ENCODE measurements at regions not wholly inside any gene's neighbourhood (a gene's known extent, or its start where the extent isn't known, plus 50 kb on each side); places are given as distances from the start of the nearest gene placed in this dataset.
"Not testable (repeated sequence)": the region's sequence is repeated elsewhere in the genome, so short reads cannot be mapped to it uniquely, and the experiment has no call there.

DNA sequence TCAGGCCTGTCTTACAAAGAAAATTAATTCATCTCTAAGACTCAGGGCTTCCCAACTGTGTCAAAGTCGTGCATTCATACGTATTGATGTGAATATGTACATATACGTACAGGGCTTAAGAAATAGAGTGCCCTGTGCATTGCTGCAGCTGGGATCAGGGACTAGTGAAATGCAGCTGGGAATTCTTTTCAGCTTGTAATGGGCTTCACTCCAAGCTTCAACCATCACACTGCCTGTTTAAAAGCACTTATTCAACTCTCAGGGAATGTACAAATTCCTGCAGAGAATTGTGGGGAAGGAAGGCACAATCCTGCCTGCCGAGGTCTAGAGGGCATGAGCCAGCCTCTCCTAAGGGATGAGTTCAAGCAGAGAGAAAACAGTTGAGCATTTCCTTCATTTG is 59.6 kb upstream of the MAN2A1 start:
- no peak for DNase-seq

DNA sequence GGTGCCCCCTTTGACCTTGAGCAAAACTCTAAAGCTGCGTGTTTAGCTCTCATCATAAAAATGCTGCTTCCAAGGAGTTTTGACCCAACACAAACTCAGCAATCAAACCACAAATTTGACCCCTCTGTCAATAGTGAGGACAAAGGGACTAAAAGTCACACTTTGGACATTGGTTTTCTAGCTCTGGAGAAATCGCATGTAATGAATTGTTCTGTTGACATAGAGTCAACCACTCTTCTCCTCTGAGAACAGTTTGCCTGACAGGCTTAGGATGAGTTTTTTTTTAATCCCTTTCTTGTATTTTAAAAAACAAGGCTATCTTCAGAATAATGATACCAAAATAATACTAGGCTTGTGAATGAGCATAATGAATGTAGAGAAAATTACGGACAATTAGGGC is 61.1 kb upstream of the MAN2A1 start:
- DNase-seq: no peak

DNA sequence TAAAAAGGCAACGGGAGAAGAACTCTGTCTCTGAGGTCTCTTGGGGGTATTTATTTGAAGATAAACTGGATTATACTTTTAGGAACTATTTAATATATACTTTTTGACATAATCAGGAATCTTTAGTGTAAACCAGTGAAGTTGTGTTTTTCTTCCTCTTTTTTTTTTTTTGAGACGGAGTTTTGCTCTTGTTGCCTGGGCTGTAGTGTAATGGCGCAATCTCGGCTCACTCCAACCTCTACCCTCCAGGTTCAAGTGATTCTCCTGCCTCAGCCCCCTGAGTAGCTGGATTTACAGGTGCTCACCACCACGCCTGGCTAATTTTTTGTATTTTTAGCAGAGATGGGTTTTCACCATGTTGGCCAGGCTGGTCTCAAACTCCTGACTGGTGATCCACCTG is 68.5 kb upstream of the MAN2A1 start:
- DNase-seq: not testable (repeated sequence)

DNA sequence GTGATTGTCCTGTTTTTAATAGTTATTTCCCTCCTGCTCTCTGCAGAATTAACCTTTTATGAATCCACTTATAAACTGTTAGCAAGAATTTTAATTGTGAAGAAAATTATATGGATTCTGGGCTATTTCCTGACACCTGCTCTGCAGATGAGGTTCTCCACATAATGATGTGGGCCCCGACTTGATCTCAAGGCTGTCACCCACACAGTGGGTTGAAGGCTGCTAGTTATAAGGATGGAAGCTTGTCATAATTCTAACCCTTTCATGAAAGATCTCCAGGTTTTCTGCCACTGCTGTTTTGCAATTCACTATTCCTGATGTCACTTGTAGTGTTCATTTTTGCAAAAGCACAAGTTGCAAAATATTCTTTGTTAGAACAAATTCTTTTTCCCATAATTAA is 69.1 kb upstream of the MAN2A1 start:
- no peak for DNase-seq

DNA sequence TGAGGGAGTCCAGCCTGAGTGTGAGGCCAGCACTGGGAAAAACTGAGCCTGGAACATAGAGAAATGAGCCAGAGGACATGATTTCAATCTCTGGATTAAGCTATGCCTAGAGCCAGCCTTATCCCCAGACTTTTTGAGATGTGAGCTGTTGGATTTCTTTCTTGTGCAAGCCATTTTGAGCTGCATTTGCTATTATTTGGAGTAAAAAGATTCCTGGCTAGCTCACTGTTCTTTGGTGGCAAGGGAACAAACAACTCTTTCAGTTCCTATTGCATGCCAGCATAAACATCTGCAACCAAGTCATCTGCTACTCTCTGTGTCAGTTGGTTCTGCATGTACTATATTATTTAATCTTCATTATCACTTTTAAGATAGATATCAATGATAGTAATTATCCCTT is 70.1 kb upstream of the MAN2A1 start:
- no peak for DNase-seq

DNA sequence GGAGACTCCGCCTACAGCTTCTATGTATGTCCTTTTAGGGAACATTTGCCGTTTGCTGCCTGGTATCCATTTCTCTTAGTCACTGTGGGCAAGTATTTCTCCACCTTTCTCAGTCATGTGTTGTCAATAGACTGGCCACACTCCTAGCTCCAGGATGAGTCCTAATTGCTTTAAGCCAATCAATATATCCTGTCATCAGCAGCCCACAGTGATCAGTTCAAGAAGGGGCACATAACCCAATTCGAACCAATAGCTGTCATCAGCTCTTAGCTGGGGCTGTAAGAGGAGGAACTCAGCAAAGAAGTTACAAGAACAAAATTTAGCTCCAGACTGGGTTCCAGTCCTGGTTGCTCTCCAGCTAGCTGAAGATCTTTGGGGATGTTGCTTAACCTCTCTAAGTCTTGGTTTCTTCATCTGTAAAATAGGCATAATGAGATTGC is 70.7 kb upstream of the MAN2A1 start:
- DNase-seq: no peak

DNA sequence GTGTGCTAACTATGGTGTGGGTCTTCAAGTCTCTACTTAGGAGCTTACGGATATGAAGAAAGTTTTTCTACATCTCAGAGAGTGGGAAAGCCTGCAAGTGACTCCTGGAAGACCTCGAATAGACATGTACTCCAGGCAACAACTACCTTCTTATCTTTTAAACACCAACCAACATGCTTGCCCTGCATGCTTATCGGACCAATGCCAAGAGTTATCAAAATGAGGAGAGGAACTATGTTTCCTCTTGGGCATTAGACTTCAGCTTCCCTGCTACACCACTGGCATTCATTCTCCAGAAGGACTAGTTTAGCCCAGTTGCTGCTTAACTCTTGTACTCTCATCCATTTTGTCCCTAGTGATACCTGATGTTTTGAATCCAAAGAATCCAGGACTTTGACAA is 74.7 kb upstream of the MAN2A1 start:
- no peak for DNase-seq

DNA sequence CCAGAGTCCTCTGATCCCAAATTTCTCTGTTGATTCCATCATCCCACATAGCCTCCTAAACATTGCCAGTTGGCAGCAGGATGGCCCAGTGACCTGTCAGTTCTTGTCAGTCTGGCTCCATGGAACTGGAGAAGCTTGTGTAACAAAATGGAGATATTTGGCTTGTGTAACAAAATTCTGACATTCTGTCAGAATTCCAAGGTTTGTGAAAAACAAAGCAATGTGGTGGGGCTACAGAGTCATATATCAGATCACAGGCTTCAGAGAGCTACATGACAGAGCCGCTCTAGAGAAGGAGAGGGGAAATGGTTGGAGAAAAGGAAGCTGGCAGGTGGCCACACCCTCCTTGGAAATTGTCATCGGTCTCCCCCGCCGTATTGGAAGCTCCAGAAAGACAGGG is 75.4 kb upstream of the MAN2A1 start:
- DNase-seq: no peak

DNA sequence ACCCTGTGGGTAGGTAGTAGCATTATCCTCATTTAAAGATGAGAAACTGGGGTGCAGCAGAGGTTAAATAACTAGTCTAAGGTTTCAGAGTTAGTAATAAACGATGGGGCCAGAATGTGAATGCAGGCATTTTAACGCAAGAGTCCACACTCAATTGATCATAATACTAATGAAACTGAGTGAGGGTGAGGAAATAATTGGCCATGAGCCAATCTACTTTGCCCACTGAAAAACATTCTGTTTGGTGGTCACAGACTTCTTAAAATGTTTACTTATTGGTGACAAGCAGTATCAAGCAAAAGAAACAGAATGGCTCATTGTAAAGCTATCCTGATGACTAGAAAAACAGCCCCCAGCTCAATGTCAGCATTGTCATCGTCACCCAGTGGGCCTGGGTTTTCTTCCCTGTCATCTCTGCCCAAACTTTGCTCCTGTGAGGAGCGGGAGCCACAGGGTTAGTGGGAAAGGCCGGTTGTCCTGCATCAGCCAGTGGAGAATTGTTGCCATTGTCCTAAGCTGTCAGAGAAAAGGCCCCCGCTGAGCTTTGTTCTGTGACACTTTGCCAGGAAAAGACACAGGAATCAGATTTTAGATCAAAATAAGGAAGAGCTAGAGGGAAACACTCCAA is 77.3 kb upstream of the MAN2A1 start:
- DNase-seq: no peak

DNA sequence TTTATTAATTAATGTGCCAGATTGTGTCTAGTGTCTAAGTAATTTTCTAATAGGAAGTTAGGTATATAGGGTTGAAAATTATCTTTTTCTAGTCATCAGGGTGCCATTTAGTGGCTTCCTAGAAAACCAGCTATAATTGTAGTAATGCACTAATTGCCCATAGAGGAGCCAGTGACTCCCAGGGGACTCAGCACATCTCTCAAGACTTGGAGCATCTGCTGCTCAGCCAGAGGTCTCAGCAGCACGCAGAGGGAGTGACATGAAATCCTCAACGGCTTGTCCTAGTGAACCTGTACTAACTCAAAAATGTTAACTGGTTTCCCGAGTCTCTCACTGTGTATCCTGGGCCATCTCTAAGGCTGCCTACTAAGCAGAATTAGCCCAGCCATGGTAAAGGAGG is 78.2 kb upstream of the MAN2A1 start:
- DNase-seq: no peak

DNA sequence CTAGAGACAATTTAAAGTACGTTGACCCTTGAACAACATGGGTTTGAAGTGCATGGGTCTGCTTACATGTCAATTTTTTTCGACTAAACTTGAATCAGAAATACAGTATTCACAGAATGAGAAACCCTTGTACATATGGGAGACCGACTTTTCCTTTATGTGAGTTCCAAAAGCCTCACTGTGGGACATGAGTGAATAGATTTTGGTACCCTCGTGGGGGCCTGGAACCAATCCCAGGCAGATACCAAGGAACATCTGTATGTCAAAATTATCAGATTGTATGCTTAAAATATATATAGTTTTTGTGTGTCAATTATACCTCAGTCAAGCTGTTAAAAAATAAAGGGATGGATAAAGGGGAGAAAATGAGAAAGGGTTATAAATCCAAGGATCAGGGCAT is 78.7 kb upstream of the MAN2A1 start:
- DNase-seq: no peak

DNA sequence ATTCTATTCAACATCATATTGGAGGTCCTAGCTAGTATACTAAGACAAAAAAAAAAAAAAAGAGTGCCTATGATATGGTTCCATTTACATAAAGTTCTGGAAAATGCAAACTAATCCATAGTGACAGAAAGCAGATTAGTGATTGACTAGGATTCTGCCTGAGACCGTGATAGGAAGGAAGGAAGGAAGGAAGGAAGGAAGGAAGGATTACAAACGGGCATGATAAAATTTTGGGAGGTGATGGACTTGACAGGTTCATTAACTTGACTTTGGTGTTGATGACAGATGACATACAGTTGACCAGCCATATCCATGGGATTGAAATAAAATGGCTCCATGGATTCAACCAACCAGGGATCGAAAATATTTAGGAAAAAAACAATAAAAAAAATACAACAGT is 79.1 kb upstream of the MAN2A1 start:
- DNase-seq: no peak

DNA sequence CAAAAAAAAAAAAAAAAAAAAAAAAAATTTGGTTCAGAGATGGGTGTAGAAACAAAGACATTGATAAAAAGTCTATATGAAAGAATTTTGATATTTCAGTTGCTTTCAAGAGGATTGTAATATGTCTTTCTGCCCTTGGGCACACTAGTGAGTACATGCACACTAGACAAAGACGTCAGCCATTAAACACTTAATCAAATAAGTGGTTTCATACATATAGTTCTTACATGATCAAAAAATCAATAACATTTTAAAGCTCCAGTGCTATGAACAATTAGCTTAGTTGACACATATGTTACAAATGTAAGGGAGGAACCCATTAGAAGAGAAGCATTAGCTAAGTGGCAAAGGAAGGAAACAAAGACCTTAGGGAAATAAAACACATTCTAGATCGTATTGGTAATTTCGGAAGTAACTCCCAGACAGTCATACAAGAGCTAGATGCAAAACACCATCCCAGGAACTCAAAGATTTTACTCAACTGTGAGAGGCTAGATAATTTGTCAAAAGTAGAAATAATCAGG is 84.5 kb upstream of the MAN2A1 start:
- DNase-seq: no peak

DNA sequence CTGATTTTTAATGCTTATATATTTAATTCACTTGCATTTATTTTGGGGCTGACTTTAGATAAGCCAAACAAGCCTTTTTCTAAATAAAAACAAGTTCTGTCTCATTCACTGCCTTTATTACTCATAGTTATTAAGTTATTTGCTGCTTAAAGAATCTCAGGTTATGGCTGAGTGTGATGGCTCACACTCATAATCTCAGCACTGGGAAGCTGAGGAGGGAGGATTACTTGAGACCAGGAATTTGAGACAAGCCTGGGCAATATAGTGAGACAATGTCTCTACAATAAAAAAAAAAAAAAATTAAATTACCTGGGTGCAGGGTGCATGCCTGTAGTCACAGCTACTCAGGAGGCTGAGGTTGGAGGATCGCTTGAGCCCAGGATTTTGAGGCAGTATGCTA is 85.0 kb upstream of the MAN2A1 start:
- DNase-seq: no peak

DNA sequence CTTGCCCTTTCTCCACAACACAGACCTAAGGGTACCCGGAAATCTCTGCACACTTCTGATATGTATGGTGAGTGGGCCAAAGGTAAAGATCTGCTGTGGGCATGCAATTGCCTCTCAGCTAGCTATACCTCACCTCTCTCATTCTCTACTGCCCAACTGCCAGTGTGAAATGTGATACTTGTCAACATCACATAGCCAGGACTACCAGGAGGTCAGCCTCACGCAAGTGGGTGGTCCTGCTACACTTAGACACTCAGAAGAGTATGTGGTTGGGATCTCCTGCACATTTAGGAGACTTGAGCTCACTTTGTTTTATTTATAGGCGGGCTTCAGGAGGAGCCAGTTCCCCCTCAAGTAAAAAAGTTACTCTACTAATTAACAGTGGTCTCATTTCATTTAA is 88.0 kb upstream of the MAN2A1 start:
- no peak for DNase-seq

DNA sequence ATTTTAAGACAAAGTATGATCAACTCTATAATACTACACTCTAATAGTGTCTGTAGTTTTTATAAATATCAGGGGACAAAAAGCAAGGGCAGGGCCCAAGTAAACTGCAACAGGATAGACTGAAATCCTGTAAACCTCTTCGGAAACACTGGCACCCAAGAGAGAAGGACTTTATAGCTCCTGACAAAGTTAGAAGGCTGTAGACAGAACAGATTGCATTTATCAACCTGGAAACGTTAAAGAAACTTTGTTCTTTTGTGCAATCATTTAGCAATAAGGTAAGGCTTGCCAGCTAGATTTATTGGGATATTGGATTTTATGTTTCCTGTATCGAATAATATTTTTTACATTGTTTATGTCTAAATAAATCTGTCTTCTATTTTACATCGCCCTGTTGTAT is 91.8 kb upstream of the MAN2A1 start:
- no peak for DNase-seq

DNA sequence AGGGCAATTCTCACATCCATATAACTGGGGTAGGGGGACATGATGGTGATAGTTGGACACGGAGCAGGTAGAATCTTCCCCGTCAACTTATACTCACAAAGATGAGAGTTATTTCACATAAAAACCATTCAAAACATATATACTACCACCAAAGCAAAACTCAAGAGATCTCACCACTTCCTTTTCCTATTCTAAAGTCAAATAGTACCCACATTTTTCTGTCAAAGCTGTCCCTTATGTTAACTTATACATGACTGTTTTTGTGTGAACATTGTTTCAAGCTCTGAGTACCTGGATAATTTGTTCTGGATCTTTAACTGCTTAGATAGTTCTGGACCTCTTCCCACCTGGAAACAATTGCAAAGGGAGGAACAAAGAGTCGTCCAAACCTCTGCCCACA is 95.5 kb upstream of the MAN2A1 start:
- DNase-seq: no peak

DNA sequence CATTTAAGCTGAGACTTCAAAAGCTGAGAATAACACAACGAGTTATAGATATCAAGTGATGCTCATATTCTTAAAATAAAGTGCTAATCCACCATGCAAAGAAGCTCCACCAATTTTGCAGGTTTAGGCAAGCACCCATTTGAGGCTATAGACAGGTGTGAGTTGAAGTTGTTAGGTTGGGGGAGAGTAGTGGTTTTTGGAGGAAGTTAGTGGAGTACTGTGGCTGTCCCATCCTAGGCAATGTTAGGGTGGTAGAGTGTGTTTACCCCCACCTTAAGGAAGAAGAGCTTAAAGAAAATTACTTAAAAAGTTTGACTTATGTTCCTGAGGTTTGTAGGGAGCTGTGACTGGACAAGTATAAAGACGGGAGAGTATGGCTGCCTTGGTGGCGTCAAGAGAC is 98.9 kb upstream of the MAN2A1 start:
- no peak for DNase-seq

DNA sequence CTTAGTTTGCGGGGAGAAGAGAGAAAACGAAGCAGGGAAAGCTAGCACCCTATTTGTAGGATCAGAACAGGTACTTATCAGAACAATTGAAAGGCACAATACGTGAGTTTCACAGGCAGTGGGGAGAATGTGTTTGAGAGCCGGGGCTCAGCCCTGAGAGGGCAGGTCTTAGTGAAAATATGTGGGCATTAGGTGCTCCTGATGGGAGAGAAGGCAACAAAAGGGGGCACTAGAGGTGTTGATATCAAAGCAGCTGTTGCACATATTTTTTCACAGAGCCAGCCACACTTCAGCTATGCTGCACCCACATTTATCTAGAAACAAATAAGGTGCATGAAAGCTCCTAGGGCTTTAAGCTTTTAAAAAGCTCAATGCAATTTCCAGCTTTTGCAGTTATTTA is 99.7 kb upstream of the MAN2A1 start:
- no peak for DNase-seq

DNA sequence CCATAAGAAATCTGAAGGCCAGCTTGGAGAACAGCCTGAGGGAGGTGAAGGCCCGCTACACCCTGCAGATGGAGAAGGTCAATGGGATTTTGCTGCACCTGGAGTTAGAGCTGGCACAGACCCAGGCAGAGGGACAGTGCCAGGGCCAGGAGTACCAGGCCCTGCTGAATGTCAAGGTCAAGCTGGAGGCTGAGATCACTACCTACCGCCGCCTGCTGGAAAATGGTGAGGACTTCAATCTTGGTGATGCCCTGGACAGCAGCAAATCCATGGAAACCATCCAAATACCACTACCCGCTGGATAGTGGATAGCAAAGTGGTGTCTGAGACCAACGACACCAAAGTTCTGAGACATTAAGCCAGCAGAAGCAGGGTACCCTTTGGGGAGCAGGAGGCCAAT is 100.5 kb upstream of the MAN2A1 start:
- DNase-seq: no peak

DNA sequence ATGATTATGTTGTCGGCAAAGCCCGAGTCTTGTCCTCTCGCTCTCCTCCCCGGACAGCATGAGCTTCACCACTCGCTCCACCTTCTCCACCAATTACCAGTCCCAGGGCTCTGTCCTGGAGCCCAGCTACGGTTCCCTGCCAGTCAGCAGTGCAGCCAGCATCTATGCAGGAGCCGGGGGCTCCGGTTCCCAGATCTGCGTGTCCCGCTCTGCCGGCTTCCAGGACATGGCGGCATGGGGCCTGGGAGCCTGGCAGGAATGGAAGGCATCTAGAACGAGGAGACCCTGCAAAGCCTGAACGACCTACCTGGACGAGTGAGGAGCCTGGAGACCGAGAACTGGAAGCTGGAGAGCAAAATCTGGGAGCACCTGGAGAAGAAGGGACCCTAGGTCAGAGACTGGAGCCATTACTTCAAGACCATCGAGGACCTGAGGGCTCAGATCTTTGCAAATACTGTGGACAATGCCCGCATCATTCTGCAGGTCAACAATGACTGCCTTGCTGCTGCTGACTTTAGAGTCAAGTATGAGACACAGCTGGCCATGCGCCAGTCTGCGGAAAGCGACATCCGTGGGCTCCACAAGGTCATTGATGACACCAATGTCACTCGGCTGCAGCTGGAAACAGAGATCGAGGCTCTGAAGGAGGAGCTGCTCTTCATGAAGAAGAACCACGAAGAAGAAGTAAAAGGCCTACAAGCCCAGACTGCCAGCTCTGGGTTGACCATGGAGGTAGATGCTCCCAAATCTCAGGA is 101.3 kb upstream of the MAN2A1 start:
- DNase-seq: no peak

DNA sequence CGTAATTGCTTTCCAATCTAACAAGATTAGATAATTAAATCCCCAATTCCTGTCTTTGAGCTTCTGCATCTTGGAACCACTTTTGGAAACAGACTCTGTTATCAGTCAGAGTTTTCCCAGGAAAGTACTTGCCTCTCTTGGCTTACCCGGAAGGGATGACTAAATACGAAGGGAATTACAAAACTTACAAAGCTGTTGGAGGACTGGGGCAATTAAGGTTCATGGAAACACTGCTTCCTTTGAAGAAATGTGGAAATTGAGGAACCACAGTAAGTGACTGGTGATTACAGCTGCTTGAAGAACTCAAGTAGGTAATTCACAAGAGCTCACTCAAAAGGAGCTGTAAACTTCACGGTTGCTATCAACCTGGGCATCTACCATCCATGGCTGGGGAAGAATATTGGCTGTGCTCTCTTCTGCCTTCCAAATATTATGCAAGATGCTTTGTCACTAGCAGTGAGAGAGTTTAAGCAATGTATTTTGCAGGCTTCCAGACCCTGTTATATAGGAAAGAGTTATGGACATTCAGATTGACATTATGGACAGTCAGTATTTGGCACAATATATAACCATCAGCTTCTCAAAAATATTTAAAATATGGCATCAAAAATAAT is 104.6 kb upstream of the MAN2A1 start:
- DNase-seq: no peak

DNA sequence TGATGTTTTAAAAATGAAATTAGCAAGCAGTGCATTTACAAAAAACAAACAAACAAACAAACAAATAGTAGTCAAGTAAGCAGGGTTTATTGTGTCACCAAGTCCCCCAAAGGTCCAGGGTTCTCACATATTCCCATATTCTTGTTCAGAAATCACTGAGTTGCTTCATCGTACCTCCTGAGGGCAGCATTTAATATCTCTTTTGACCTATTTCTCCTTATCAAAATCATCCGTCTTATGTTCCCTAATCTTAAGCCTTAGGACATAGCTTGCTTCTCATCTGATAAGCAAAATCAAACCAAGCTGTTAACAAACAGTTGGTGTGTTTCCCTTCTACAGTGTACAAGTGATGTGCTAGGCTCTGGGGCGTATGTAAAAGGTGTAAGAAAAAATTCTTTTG is 109.5 kb upstream of the MAN2A1 start:
- peak in 1 of 2 experiments; percentile 15 for DNase-seq

DNA sequence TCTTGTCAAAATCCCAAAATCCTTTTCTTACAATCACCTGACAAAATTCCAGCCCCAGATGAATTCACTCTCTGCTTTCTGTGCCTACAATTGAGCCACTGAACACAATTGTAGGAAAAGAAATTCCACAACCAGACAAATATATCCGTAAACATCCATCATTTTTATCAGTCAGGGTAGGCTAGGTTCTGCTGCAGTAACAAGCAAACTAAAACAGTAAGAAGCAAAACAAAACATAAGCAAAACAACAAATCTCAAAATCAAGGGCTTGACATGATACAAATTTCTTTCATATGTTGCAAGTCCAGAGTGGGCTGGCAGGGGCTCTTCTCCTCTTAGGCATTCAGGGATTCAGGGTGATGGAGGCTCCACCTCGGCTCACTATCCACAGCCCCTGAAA is 114.2 kb upstream of the MAN2A1 start:
- DNase-seq: no peak
